Activated T-helper 1 cell treated with anti-CD3 and anti-CD28 coated beads, Interleukin-12 subunit alpha, Interleukin-12 subunit beta, Interleukin-2, Interleukin-4 antibody, amounts not matched to agents 30 ng/mL and 10 ng/mL and 1 ng/mL, durations not matched to agents 14 hours and 24 hours and 36 hours (primary cell): ENCODE measurements at regions not wholly inside any gene's neighbourhood (a gene's known extent, or its start where the extent isn't known, plus 50 kb on each side); places are given as distances from the start of the nearest gene placed in this dataset.

Experiments
- DNase-seq: peaks from one replicate; pipeline ENCODE4 v3.0.0; 2021; ENCODE audit warnings: low spot score
- H3K27ac Mint-ChIP-seq: one replicate; pipeline ENCODE4 v1.8.0; 2021; ENCODE audit warnings: mild to moderate bottlenecking, mixed read lengths
- H3K27me3 Mint-ChIP-seq: one replicate; pipeline ENCODE4 v1.8.0; 2022; ENCODE audit warnings: mild to moderate bottlenecking, moderate library complexity, mixed read lengths; ENCODE audit not compliant: insufficient read depth
- H3K36me3 Mint-ChIP-seq: one replicate; pipeline ENCODE4 v1.8.0; 2021; ENCODE audit warnings: low read depth, mixed read lengths
- H3K4me1 Mint-ChIP-seq: one replicate; pipeline ENCODE4 v1.8.0; 2021; ENCODE audit warnings: low read depth, mixed read lengths
- H3K4me3 Mint-ChIP-seq: one replicate; pipeline ENCODE4 v1.8.0; 2021; ENCODE audit warnings: mild to moderate bottlenecking, moderate library complexity, mixed read lengths
- H3K9me3 Mint-ChIP-seq: one replicate; pipeline ENCODE4 v1.8.0; 2021; ENCODE audit warnings: mixed read lengths
- intact Hi-C: fragments of 100-400 bp; cut with micrococcal nuclease; formaldehyde crosslinking; loops from one replicate; pipeline ENCODE4 v1.15.1; 2024

GRCh38 chr9:89825669-89826068, 220.9 kb downstream of the GADD45G start:
- peaks cover 9% of the 10 kb centered on the region for H3K9me3 Mint-ChIP-seq
- no peak for DNase-seq
- H3K27me3 Mint-ChIP-seq = peaks cover 1% of the 10 kb centered on the region
- peaks cover 43% of the 10 kb centered on the region for H3K4me1 Mint-ChIP-seq
- intact Hi-C loops = loop anchor here (5.0 kb wide), 1 partner anchor 83 kb away; no protein-coding TSS in a partner anchor
- H3K4me3 Mint-ChIP-seq = no peak overlapping the region
- H3K36me3 Mint-ChIP-seq = peaks cover 5% of the 10 kb centered on the region
- no peak overlapping the region for H3K27ac Mint-ChIP-seq

- no peak overlapping the region for H3K4me3 Mint-ChIP-seq
- intact Hi-C loops = loop anchor here (5.0 kb wide), 1 partner anchor 84 kb away; no protein-coding TSS in a partner anchor
- H3K27me3 Mint-ChIP-seq = peaks cover 5% of the 10 kb centered on the region
- H3K9me3 Mint-ChIP-seq = peaks cover 9% of the 10 kb centered on the region
- H3K27ac Mint-ChIP-seq = no peak overlapping the region
- peaks cover 43% of the 10 kb centered on the region for H3K4me1 Mint-ChIP-seq
- peaks cover 6% of the 10 kb centered on the region for H3K36me3 Mint-ChIP-seq
- DNase-seq = no peak
Measured at GRCh38 chr9:89826186-89826585, 221.4 kb downstream of the GADD45G start.

GRCh38 chr9:89829346-89829745, 224.5 kb downstream of the GADD45G start:
- H3K27ac Mint-ChIP-seq = no peak overlapping the region
- peaks cover 21% of the 10 kb centered on the region for H3K27me3 Mint-ChIP-seq
- H3K36me3 Mint-ChIP-seq = peaks cover 6% of the 10 kb centered on the region
- no peak overlapping the region for H3K4me3 Mint-ChIP-seq
- H3K4me1 Mint-ChIP-seq = peaks cover 28% of the 10 kb centered on the region
- peaks cover 13% of the 10 kb centered on the region for H3K9me3 Mint-ChIP-seq
- intact Hi-C loops = loop anchor here (2.0 to 5.0 kb wide), 2 partner anchors 87 to 225 kb away; partner anchors contain the start of gene GADD45G
- DNase-seq = no peak

- intact Hi-C loops = no loop called here
- no peak overlapping the region for H3K4me3 Mint-ChIP-seq
- peaks cover 6% of the 10 kb centered on the region for H3K4me1 Mint-ChIP-seq
- H3K27ac Mint-ChIP-seq = no peak overlapping the region
- no peak for DNase-seq
- H3K9me3 Mint-ChIP-seq = peaks cover 5% of the 10 kb centered on the region
- H3K36me3 Mint-ChIP-seq = peaks cover 2% of the 10 kb centered on the region
- peaks cover 30% of the 10 kb centered on the region for H3K27me3 Mint-ChIP-seq
Measured at GRCh38 chr9:89835666-89836065, 230.9 kb downstream of the GADD45G start.

- no peak for DNase-seq
- H3K4me1 Mint-ChIP-seq = peaks cover 6% of the 10 kb centered on the region
- H3K27me3 Mint-ChIP-seq = peaks cover 21% of the 10 kb centered on the region
- no peaks in the 10 kb centered on the region for H3K36me3 Mint-ChIP-seq
- no peak overlapping the region for H3K27ac Mint-ChIP-seq
- no peak overlapping the region for H3K4me3 Mint-ChIP-seq
- H3K9me3 Mint-ChIP-seq = peaks cover 2% of the 10 kb centered on the region
- intact Hi-C loops = no loop called here
Measured at GRCh38 chr9:89837162-89837933, 232.5 kb downstream of the GADD45G start.

GRCh38 chr9:89837934-89838310, 233.1 kb downstream of the GADD45G start:
- Mint-ChIP-seq H3K4me1 (peaks cover 6% of the 10 kb centered on the region), H3K27ac (no peak overlapping the region), H3K27me3 (peaks cover 22% of the 10 kb centered on the region), H3K4me3 (no peak overlapping the region), H3K36me3 (no peaks in the 10 kb centered on the region), H3K9me3 (no peaks in the 10 kb centered on the region)
- intact Hi-C loops = no loop called here
- DNase-seq = no peak

- Mint-ChIP-seq H3K9me3 (no peaks in the 10 kb centered on the region), H3K27ac (no peak overlapping the region), H3K36me3 (no peaks in the 10 kb centered on the region), H3K4me3 (no peak overlapping the region), H3K27me3 (peaks cover 17% of the 10 kb centered on the region), H3K4me1 (peaks cover 6% of the 10 kb centered on the region)
- no peak for DNase-seq
- intact Hi-C loops = no loop called here
Measured at GRCh38 chr9:89838621-89839020, 233.8 kb downstream of the GADD45G start.

GRCh38 chr9:89839449-89839848, 234.6 kb downstream of the GADD45G start:
- Mint-ChIP-seq H3K4me1 (peaks cover 6% of the 10 kb centered on the region), H3K27ac (no peak overlapping the region), H3K9me3 (no peaks in the 10 kb centered on the region), H3K27me3 (peaks cover 15% of the 10 kb centered on the region), H3K4me3 (no peak overlapping the region), H3K36me3 (no peaks in the 10 kb centered on the region)
- no peak for DNase-seq
- intact Hi-C loops = no loop called here

- no peak overlapping the region for H3K27ac Mint-ChIP-seq
- H3K9me3 Mint-ChIP-seq = no peaks in the 10 kb centered on the region
- H3K27me3 Mint-ChIP-seq = peaks cover 11% of the 10 kb centered on the region
- no peak overlapping the region for H3K4me3 Mint-ChIP-seq
- H3K36me3 Mint-ChIP-seq = no peaks in the 10 kb centered on the region
- intact Hi-C loops = no loop called here
- DNase-seq = no peak
- peaks cover 6% of the 10 kb centered on the region for H3K4me1 Mint-ChIP-seq
Measured at GRCh38 chr9:89839952-89840351, 235.1 kb downstream of the GADD45G start.

- Mint-ChIP-seq H3K27ac (no peak overlapping the region), H3K4me1 (no peaks in the 10 kb centered on the region), H3K36me3 (no peaks in the 10 kb centered on the region), H3K27me3 (peaks cover 9% of the 10 kb centered on the region), H3K4me3 (no peak overlapping the region), H3K9me3 (no peaks in the 10 kb centered on the region)
- intact Hi-C loops = no loop called here
- no peak for DNase-seq
Measured at GRCh38 chr9:89841456-89841855, 236.6 kb downstream of the GADD45G start.

GRCh38 chr9:89842267-89842768, 237.5 kb downstream of the GADD45G start:
- H3K4me3 Mint-ChIP-seq = no peak overlapping the region
- no peaks in the 10 kb centered on the region for H3K36me3 Mint-ChIP-seq
- intact Hi-C loops = no loop called here
- no peak for DNase-seq
- H3K27ac Mint-ChIP-seq = no peak overlapping the region
- H3K4me1 Mint-ChIP-seq = no peaks in the 10 kb centered on the region
- peaks cover 12% of the 10 kb centered on the region for H3K27me3 Mint-ChIP-seq
- no peaks in the 10 kb centered on the region for H3K9me3 Mint-ChIP-seq

- no peak overlapping the region for H3K4me3 Mint-ChIP-seq
- H3K27me3 Mint-ChIP-seq = peaks cover 12% of the 10 kb centered on the region
- H3K36me3 Mint-ChIP-seq = no peaks in the 10 kb centered on the region
- no peaks in the 10 kb centered on the region for H3K4me1 Mint-ChIP-seq
- no peak overlapping the region for H3K27ac Mint-ChIP-seq
- intact Hi-C loops = no loop called here
- DNase-seq = no peak
- H3K9me3 Mint-ChIP-seq = no peaks in the 10 kb centered on the region
Measured at GRCh38 chr9:89843074-89843473, 238.3 kb downstream of the GADD45G start.

- Mint-ChIP-seq H3K9me3 (no peaks in the 10 kb centered on the region), H3K4me3 (no peak overlapping the region), H3K27me3 (peaks cover 12% of the 10 kb centered on the region), H3K27ac (no peak overlapping the region), H3K4me1 (no peaks in the 10 kb centered on the region), H3K36me3 (no peaks in the 10 kb centered on the region)
- intact Hi-C loops = no loop called here
- no peak for DNase-seq
Measured at GRCh38 chr9:89843591-89843990, 238.8 kb downstream of the GADD45G start.
